ENCODE measurements at regions not wholly inside any gene's neighbourhood (a gene's known extent, or its start where the extent isn't known, plus 50 kb on each side); places are given as distances from the start of the nearest gene placed in this dataset.

GRCh38 chr2:19739256-19739655, 162.5 kb downstream of the TTC32 start:
- intact Hi-C loops (cut with micrococcal nuclease): no loop called here
- Mint-ChIP-seq H3K27ac (no peak overlapping the region), H3K36me3 (ENCODE audit: low read depth) (no peaks in the 10 kb centered on the region), H3K9me3 (no peaks in the 10 kb centered on the region), H3K4me3 (no peak overlapping the region), H3K27me3 (peaks cover 7% of the 10 kb centered on the region), H3K4me1 (ENCODE audit: low read depth) (no peaks in the 10 kb centered on the region)
- no peak for TF ChIP-seq CTCF (IDR thresholded peaks at IDR 0.05)
- POLR2A ChIA-PET: no interaction called here
- CTCF ChIA-PET: no interaction called here
- no peak for DNase-seq
- no peak for ATAC-seq

GRCh38 chr2:19738707-19739106, 163.1 kb downstream of the TTC32 start:
- no peak overlapping the region for H3K27ac Mint-ChIP-seq
- H3K9me3 Mint-ChIP-seq: no peaks in the 10 kb centered on the region
- ChIA-PET POLR2A (no interaction called here), CTCF (no interaction called here)
- ATAC-seq: no peak
- no peak for DNase-seq
- no peak overlapping the region for H3K4me3 Mint-ChIP-seq
- intact Hi-C loops (cut with micrococcal nuclease): no loop called here
- TF ChIP-seq CTCF (IDR thresholded peaks at IDR 0.05): no peak
- H3K4me1 Mint-ChIP-seq (ENCODE audit: low read depth): no peaks in the 10 kb centered on the region
- peaks cover 7% of the 10 kb centered on the region for H3K27me3 Mint-ChIP-seq
- no peaks in the 10 kb centered on the region for H3K36me3 Mint-ChIP-seq (ENCODE audit: low read depth)

DNA sequence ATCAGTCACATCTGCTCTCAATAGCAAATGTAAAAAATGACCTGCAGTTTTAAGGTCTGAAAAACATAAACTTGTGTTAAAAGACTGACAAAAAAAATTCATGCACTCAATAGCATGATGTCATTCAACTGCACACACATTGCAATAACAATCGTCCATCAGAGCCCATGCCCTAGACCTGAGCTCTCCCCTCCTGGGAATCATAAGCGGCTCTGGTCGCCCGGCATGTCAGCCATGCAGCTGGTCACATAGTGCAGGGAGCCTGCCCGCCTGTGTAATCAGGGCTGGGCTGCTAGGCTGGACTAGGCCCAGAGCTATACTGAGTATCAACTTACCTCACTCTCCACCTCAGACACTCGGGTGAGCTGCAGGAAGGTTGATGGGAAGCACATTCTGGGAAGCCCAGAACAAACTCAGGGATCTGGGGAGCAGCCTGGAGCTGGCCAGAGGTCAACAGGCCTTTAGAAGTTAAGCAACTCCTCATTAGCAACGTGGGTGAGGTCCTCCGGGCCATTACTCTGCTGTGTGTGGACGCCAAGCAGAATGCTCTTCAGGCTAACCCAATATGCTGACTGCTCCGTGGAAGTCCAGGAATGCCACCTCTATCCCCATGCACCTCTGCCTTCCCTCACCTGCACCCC, 165.5 kb downstream of the TTC32 start:
- H3K4me3 Mint-ChIP-seq: no peak overlapping the region
- intact Hi-C loops (cut with micrococcal nuclease): no loop called here
- no peaks in the 10 kb centered on the region for H3K4me1 Mint-ChIP-seq (ENCODE audit: low read depth)
- no peaks in the 10 kb centered on the region for H3K9me3 Mint-ChIP-seq
- ATAC-seq: no peak
- H3K27me3 Mint-ChIP-seq: peaks cover 7% of the 10 kb centered on the region
- ChIA-PET POLR2A (no interaction called here), CTCF (no interaction called here)
- no peak overlapping the region for H3K27ac Mint-ChIP-seq
- DNase-seq: no peak
- no peaks in the 10 kb centered on the region for H3K36me3 Mint-ChIP-seq (ENCODE audit: low read depth)
- TF ChIP-seq CTCF (IDR thresholded peaks at IDR 0.05): no peak

GRCh38 chr2:19733951-19734425, 167.8 kb downstream of the TTC32 start:
- Mint-ChIP-seq H3K27me3 (peaks cover 7% of the 10 kb centered on the region), H3K27ac (no peak overlapping the region), H3K36me3 (ENCODE audit: low read depth) (no peaks in the 10 kb centered on the region), H3K4me3 (no peak overlapping the region), H3K9me3 (no peaks in the 10 kb centered on the region), H3K4me1 (ENCODE audit: low read depth) (no peaks in the 10 kb centered on the region)
- ChIA-PET POLR2A (no interaction called here), CTCF (no interaction called here)
- no peak for TF ChIP-seq CTCF (IDR thresholded peaks at IDR 0.05)
- ATAC-seq (no peak), DNase-seq (no peak)
- intact Hi-C loops (cut with micrococcal nuclease): no loop called here

DNA sequence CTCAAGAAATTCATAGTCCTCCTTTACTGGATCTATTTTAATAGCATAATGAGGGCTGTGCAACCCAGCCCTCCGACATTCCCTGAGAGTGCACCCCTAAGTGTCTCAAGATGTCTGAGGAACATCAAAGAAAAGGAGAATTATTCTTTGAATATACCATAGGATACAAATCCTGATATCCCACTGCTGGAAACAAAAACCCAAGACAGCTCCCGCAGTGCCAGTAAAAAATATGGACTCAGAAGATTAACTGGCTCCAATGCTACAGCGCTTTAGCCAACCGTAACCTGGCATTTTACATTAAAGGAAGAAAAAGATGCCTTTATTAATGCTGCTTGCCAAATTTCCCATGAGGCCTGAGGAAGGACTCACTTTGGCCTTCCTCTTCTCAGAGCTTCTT, 168.4 kb downstream of the TTC32 start:
- no peak overlapping the region for H3K4me3 Mint-ChIP-seq
- H3K27me3 Mint-ChIP-seq: peaks cover 7% of the 10 kb centered on the region
- TF ChIP-seq CTCF (IDR thresholded peaks at IDR 0.05): no peak
- CTCF ChIA-PET: no interaction called here
- DNase-seq: no peak
- intact Hi-C loops (cut with micrococcal nuclease): no loop called here
- H3K36me3 Mint-ChIP-seq (ENCODE audit: low read depth): no peaks in the 10 kb centered on the region
- no peak for ATAC-seq
- no peaks in the 10 kb centered on the region for H3K9me3 Mint-ChIP-seq
- H3K4me1 Mint-ChIP-seq (ENCODE audit: low read depth): no peaks in the 10 kb centered on the region
- POLR2A ChIA-PET: no interaction called here
- H3K27ac Mint-ChIP-seq: no peak overlapping the region
